AG09309 (cell line): ENCODE measurements at regions not wholly inside any gene's neighbourhood (a gene's known extent, or its start where the extent isn't known, plus 50 kb on each side); places are given as distances from the start of the nearest gene placed in this dataset.

Experiments used
- DNase-seq: peaks from one replicate; pipeline ENCODE4 v3.0.0-alpha.2; 2010; ENCODE audit warnings: low read depth
- H3K4me3 ChIP-seq: 2 replicates; pipeline ENCODE4 v1.5.1; 2011; ENCODE audit warnings: mild to moderate bottlenecking, low read depth, low read length, moderate library complexity; ENCODE audit not compliant: control insufficient read depth
- CTCF ChIP-seq: IDR thresholded peaks from 2 replicates; pipeline ENCODE4 v1.5.1; 2011; ENCODE audit warnings: mild to moderate bottlenecking, low read depth, low read length, inconsistent platforms; ENCODE audit not compliant: insufficient read depth, control insufficient read depth; ENCODE audit errors: missing control alignments

- no peak for TF ChIP-seq CTCF
- DNase-seq, result no peak
Observed at GRCh38 chr12:39240587-39240986, 202.3 kb downstream of the KIF21A start.

GRCh38 chr12:39239490-39240486, 203.1 kb downstream of the KIF21A start:
- TF ChIP-seq CTCF, result no peak
- no peak overlapping the region for H3K4me3 ChIP-seq
- no peak for DNase-seq

More at GRCh38 chr12:39240587-39240986, 202.3 kb downstream of the KIF21A start:
- no peak overlapping the region for H3K4me3 ChIP-seq

- H3K4me3 ChIP-seq, result no peak overlapping the region
- no peak for TF ChIP-seq CTCF
- no peak for DNase-seq
Observed at GRCh38 chr12:39237004-39237403, 205.9 kb downstream of the KIF21A start.

- DNase-seq, result no peak
- H3K4me3 ChIP-seq, result no peak overlapping the region
- no peak for TF ChIP-seq CTCF
Observed at GRCh38 chr12:39235990-39236767, 206.7 kb downstream of the KIF21A start.

- no peak overlapping the region for H3K4me3 ChIP-seq
- no peak for DNase-seq
- no peak for TF ChIP-seq CTCF
Observed at GRCh38 chr12:39230086-39230485, 212.8 kb downstream of the KIF21A start.

- TF ChIP-seq CTCF, result no peak
Observed at GRCh38 chr12:39227218-39227617, 215.7 kb downstream of the KIF21A start.

More at GRCh38 chr12:39227218-39227617, 215.7 kb downstream of the KIF21A start:
- no peak for DNase-seq
- H3K4me3 ChIP-seq, result no peak overlapping the region
